CD14-positive monocyte (primary cell): ENCODE measurements at regions not wholly inside any gene's neighbourhood (a gene's known extent, or its start where the extent isn't known, plus 50 kb on each side); places are given as distances from the start of the nearest gene placed in this dataset.
A peak's percentile ranks its signal among the peaks of the same experiment; 100 is the strongest.

ENCODE experiments used
- DNase-seq, 3 donors: peaks; one replicate each; pipeline ENCODE4 v3.0.0-alpha.2; 2011 to 2022
- H2AFZ ChIP-seq: 2 replicates; pipeline ENCODE4 v1.6.0; 2012; ENCODE audit warnings: mild to moderate bottlenecking, low read depth, low read length, inconsistent platforms; ENCODE audit not compliant: insufficient read depth, poor library complexity, severe bottlenecking
- H3K27ac ChIP-seq, 2 donors: 1 replicate in 1 of 2; 2 replicates in 1 of 2; pipeline ENCODE4 v1.5.1; 2012 to 2013; ENCODE audit warnings: low read length in 2 of 2, control low read depth in 1 of 2, inconsistent platforms in 1 of 2, low read depth in 1 of 2, mild to moderate bottlenecking in 1 of 2
- H3K27me3 ChIP-seq, 2 donors: one replicate each; pipeline versions ENCODE4 v1.6.0 to v1.6.1; 2011 to 2013; ENCODE audit warnings: low read length in 2 of 2; ENCODE audit not compliant: control insufficient read depth in 2 of 2, insufficient read depth in 2 of 2
- H3K36me3 ChIP-seq, 2 donors: replicated peaks in 1 of 2; 1 replicate in 1 of 2; 2 replicates in 1 of 2; pipeline versions ENCODE4 v1.5.1 to v1.6.1; 2012 to 2013; ENCODE audit warnings: low read length in 2 of 2, control low read depth in 1 of 2, inconsistent platforms in 1 of 2, mild to moderate bottlenecking in 1 of 2; ENCODE audit not compliant: insufficient read depth in 2 of 2, control insufficient read depth in 1 of 2
- H3K4me1 ChIP-seq, 2 donors: 1 replicate in 1 of 2; 2 replicates in 1 of 2; pipeline versions ENCODE4 v1.5.1 to v1.6.1; 2012 to 2013; ENCODE audit warnings: low read length in 2 of 2, control low read depth in 1 of 2, inconsistent platforms in 1 of 2, mild to moderate bottlenecking in 1 of 2, moderate library complexity in 1 of 2; ENCODE audit not compliant: insufficient read depth in 2 of 2, control insufficient read depth in 1 of 2
- H3K4me2 ChIP-seq: replicated peaks from 2 replicates; pipeline ENCODE3; 2012; ENCODE audit warnings: low read length, moderate library complexity, mild to moderate bottlenecking; ENCODE audit not compliant: poor library complexity, severe bottlenecking; ENCODE audit errors: extremely low read depth
- H3K4me3 ChIP-seq, 3 experiments: fragments of 200-600 bp in 1 of 3; sonication (generic) in 1 of 3; replicated peaks in 1 of 3; 1 replicate in 2 of 3; 2 replicates in 1 of 3; pipeline ENCODE4 v1.5.1; 2011 to 2013; ENCODE audit warnings: low read length in 3 of 3, mild to moderate bottlenecking in 3 of 3, control low read depth in 2 of 3, low read depth in 2 of 3, inconsistent platforms in 1 of 3, moderate library complexity in 1 of 3
- H3K79me2 ChIP-seq: 2 replicates; pipeline ENCODE4 v1.6.0; 2012; ENCODE audit warnings: mild to moderate bottlenecking, control low read depth, inconsistent platforms, low read length, moderate library complexity; ENCODE audit not compliant: insufficient read depth
- H3K9ac ChIP-seq: 2 replicates; pipeline ENCODE4 v1.6.0; 2017; ENCODE audit warnings: low read length, mild to moderate bottlenecking; ENCODE audit not compliant: insufficient read depth, poor library complexity, severe bottlenecking
- H3K9me3 ChIP-seq, 2 donors: replicated peaks in 1 of 2; 1 replicate in 1 of 2; 2 replicates in 1 of 2; pipeline versions ENCODE4 v1.5.1 to v1.6.1; 2012 to 2013; ENCODE audit warnings: low read length in 2 of 2, control low read depth in 1 of 2; ENCODE audit not compliant: control insufficient read depth in 1 of 2, insufficient read depth in 1 of 2
- H4K20me1 ChIP-seq: 2 replicates; pipeline ENCODE4 v1.6.0; 2012; ENCODE audit warnings: mild to moderate bottlenecking, low read length, control low read depth, moderate library complexity; ENCODE audit not compliant: insufficient read depth
- H3K27ac Mint-ChIP-seq, 7 donors: one replicate each; pipeline ENCODE4 v1.8.0; 2020; ENCODE audit warnings: mild to moderate bottlenecking in 7 of 7, mixed read lengths in 7 of 7, moderate library complexity in 6 of 7, inconsistent platforms in 2 of 7
- H3K27me3 Mint-ChIP-seq, 3 donors: one replicate each; pipeline ENCODE4 v1.8.0; 2021 to 2022; ENCODE audit warnings: low read depth in 3 of 3, mild to moderate bottlenecking in 3 of 3, mixed read lengths in 3 of 3, moderate library complexity in 3 of 3, inconsistent platforms in 1 of 3
- H3K36me3 Mint-ChIP-seq, 2 donors: one replicate each; pipeline ENCODE4 v1.8.0; 2020; ENCODE audit warnings: mixed read lengths in 2 of 2, inconsistent platforms in 1 of 2, mild to moderate bottlenecking in 1 of 2
- H3K4me1 Mint-ChIP-seq: one replicate; pipeline ENCODE4 v1.8.0; 2020; ENCODE audit warnings: mild to moderate bottlenecking, mixed read lengths
- H3K4me3 Mint-ChIP-seq, 2 donors: one replicate each; pipeline ENCODE4 v1.8.0; 2020; ENCODE audit warnings: mild to moderate bottlenecking in 2 of 2, mixed read lengths in 2 of 2, moderate library complexity in 1 of 2
- H3K9me3 Mint-ChIP-seq, 7 donors: one replicate each; pipeline ENCODE4 v1.8.0; 2020 to 2022; ENCODE audit warnings: mixed read lengths in 7 of 7, mild to moderate bottlenecking in 6 of 7, moderate library complexity in 6 of 7, inconsistent platforms in 2 of 7
- WGBS: methylation state at CpG from one replicate; pipeline ENCODE4 v1.1.5; 2013; ENCODE audit warnings: missing lambda C conversion rate; ENCODE audit not compliant: insufficient coverage; 5-methylcytosine and 5-hydroxymethylcytosine counted together
- intact Hi-C, 2 donors: fragments of 100-400 bp; cut with micrococcal nuclease; formaldehyde crosslinking; loops; one replicate each; pipeline versions ENCODE4 v1.15.0 to v1.15.1; 2023
- TF ChIP-seq, protein P1 (sequence below): fragments of 200-600 bp; IDR thresholded peaks from one replicate; pipeline ENCODE4 v1.8.0; 2022; ENCODE audit warnings: antibody characterized with exemption, mild to moderate bottlenecking

DNA sequence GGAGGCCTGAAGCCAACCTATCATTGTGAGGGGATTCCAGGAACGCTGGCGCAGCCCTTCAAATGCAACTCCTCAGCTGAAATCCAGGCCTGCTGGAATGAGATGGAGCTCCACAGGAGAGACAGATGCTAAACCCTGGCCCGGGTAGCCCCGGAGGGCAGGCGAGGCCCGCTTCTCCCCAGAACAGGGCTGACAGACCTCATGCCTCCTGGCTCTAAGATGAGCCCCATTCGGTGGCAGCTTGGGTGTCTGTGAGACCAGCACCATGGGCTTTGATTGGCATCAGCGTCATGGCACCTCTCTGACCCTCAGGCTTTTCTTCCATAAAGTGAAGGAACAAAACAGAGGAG, 382.2 kb downstream of the BCL11B start:
- H4K20me1 ChIP-seq: no peaks in the 10 kb centered on the region
- H3K4me2 ChIP-seq: no peak overlapping the region
- no peak overlapping the region for H2AFZ ChIP-seq
- no peak for DNase-seq
- no peaks in the 10 kb centered on the region for H3K36me3 ChIP-seq
- no peak overlapping the region for H3K9ac ChIP-seq
- H3K36me3 Mint-ChIP-seq: no peaks in the 10 kb centered on the region
- no peak overlapping the region for H3K27ac ChIP-seq
- H3K4me3 ChIP-seq: no peak overlapping the region
- intact Hi-C loops: no loop called here
- no peaks in the 10 kb centered on the region for H3K9me3 ChIP-seq
- H3K27me3 ChIP-seq: no peaks in the 10 kb centered on the region
- no peaks in the 10 kb centered on the region for H3K79me2 ChIP-seq
- TF ChIP-seq, protein P1, sequence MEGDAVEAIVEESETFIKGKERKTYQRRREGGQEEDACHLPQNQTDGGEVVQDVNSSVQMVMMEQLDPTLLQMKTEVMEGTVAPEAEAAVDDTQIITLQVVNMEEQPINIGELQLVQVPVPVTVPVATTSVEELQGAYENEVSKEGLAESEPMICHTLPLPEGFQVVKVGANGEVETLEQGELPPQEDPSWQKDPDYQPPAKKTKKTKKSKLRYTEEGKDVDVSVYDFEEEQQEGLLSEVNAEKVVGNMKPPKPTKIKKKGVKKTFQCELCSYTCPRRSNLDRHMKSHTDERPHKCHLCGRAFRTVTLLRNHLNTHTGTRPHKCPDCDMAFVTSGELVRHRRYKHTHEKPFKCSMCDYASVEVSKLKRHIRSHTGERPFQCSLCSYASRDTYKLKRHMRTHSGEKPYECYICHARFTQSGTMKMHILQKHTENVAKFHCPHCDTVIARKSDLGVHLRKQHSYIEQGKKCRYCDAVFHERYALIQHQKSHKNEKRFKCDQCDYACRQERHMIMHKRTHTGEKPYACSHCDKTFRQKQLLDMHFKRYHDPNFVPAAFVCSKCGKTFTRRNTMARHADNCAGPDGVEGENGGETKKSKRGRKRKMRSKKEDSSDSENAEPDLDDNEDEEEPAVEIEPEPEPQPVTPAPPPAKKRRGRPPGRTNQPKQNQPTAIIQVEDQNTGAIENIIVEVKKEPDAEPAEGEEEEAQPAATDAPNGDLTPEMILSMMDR: no peak
- WGBS: 97% methylated on average over 8 of the region's 8 CpGs
- H3K9me3 Mint-ChIP-seq: peaks cover 0 to 10% (median 4%) of the 10 kb centered on the region in 7 donors
- H3K27me3 Mint-ChIP-seq: peaks cover 2 to 7% (median 6%) of the 10 kb centered on the region in 3 donors
- H3K4me1 Mint-ChIP-seq: no peaks in the 10 kb centered on the region
- H3K27ac Mint-ChIP-seq: peak overlapping the region in 1 of 7 donors; percentile 83
- no peaks in the 10 kb centered on the region for H3K4me1 ChIP-seq
- H3K4me3 Mint-ChIP-seq: no peak overlapping the region

DNA sequence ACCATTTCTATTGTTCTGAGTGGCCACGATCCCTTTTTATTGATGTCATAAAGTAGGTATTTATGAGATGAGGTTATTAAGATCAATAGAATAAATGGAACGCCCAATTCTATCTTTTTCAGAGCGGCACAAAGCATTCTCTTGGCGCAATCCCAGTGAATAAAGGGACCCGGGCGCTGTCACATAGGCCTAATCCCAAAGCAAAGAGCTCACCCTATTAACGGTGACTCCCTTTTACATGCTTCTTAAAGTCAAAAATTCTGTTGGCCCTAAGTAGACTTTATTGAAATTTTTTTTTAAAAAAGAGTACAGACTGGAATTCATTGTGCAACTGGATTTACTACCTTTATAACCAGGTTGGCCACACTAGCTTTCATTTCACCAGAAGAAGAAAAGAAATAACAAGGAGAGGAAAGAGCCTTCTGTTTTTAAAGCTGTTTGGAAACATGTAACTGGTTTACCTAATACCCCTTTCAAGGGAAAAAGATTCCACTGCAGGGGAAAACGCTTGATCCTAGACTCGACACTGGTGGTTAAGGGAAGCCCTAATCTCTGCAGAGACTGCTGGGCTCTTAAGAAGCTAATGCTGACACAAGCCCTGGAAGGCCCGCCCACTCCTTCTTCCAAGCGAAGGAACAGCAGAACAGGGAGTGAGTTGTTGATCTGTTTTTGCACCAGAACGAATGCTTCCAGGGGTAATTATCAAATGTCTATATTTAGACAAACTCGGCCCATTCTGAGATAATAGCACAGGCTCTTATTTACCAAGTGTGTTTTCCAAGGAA, 381.2 kb downstream of the BCL11B start:
- Histone ChIP-seq H3K36me3 (no peaks in the 10 kb centered on the region), H3K9ac (no peak overlapping the region), H3K27ac (no peak overlapping the region), H2AFZ (no peak overlapping the region), H3K4me1 (no peaks in the 10 kb centered on the region), H3K4me2 (no peak overlapping the region), H3K27me3 (no peaks in the 10 kb centered on the region), H4K20me1 (no peaks in the 10 kb centered on the region), H3K9me3 (no peaks in the 10 kb centered on the region), H3K4me3 (no peak overlapping the region), H3K79me2 (no peaks in the 10 kb centered on the region)
- H3K4me3 Mint-ChIP-seq: no peak overlapping the region
- TF ChIP-seq, protein P1: no peak
- H3K27me3 Mint-ChIP-seq: peaks cover 2 to 7% (median 4%) of the 10 kb centered on the region in 3 donors
- peaks cover 0 to 8% (median 4%) of the 10 kb centered on the region in 7 donors for H3K9me3 Mint-ChIP-seq
- H3K4me1 Mint-ChIP-seq: no peaks in the 10 kb centered on the region
- no peak overlapping the region for H3K27ac Mint-ChIP-seq
- DNase-seq: no peak
- H3K36me3 Mint-ChIP-seq: no peaks in the 10 kb centered on the region
- intact Hi-C loops: no loop called here
- WGBS: 83% methylated on average over 1 of the region's 13 CpGs
